GM12878 (cell line): ENCODE measurements at regions not wholly inside any gene's neighbourhood (a gene's known extent, or its start where the extent isn't known, plus 50 kb on each side); places are given as distances from the start of the nearest gene placed in this dataset.

Source experiments
- ATAC-seq: fragments of 200-7000 bp; cut with Tn5 transposase; 3 replicates; pipeline ENCODE4 v1.9.1; 2020; ENCODE audit warnings: mild to moderate bottlenecking, moderate library complexity
- BruUV-seq: library from RNA; stranded (reverse); fragments of 400-500 nt; replicated peaks from 2 replicates; lab custom pipeline; 2021; lab: Mats Ljungman, UMichigan
- CTCF ChIA-PET: fragments of 300-600 bp; sonication (Branson Sonifier 250); formaldehyde crosslinking; extraction: SDS; loops from one replicate; lab custom pipeline; 2021; ENCODE audit warnings: inconsistent platforms; lab: Yijun Ruan, JAX
- POLR2A ChIA-PET: fragments of 350-600 bp; formaldehyde crosslinking; extraction: SDS; loops from one replicate; lab custom pipeline; 2021; ENCODE audit warnings: inconsistent platforms; lab: Charles Lee
- RAD21 ChIA-PET: fragments of 300-600 bp; sonication (Branson Sonifier 250); formaldehyde crosslinking; loops from one replicate; lab custom pipeline; 2023; ENCODE audit warnings: antibody characterized with exemption; ENCODE audit not compliant: unreplicated experiment; lab: Charles Lee
- SMC1A ChIA-PET: fragments of 300-600 bp; sonication (Branson Sonifier 250); formaldehyde crosslinking; loops from one replicate; lab custom pipeline; 2023; ENCODE audit not compliant: unreplicated experiment, uncharacterized antibody; lab: Charles Lee
- DNase-seq: peaks from one replicate; pipeline ENCODE4 v3.0.0-alpha.2; 2011; ENCODE audit warnings: low read depth, low spot score
- FAIRE-seq: peaks from 3 replicates; lab custom pipeline; 2011; peaks lifted over from hg19 to GRCh38; lab: Jason Lieb, UNC
- H2AFZ ChIP-seq: 2 replicates; pipeline ENCODE4 v1.6.0; 2011; ENCODE audit warnings: low read depth, low read length, control low read depth; ENCODE audit not compliant: control insufficient read depth
- H3K27ac ChIP-seq: 2 replicates; pipeline ENCODE4 v1.5.1; 2011; ENCODE audit warnings: control low read depth; ENCODE audit not compliant: control insufficient read depth, insufficient read depth
- H3K27me3 ChIP-seq, 2 experiments: replicated peaks in 1 of 2; 2 replicates each; pipeline versions ENCODE4 v1.6.0 to v1.6.1; 2011; ENCODE audit warnings: low read length in 1 of 2; ENCODE audit not compliant: control insufficient read depth in 2 of 2, insufficient read depth in 2 of 2
- H3K36me3 ChIP-seq, 2 experiments: 2 replicates each; pipeline ENCODE4 v1.5.1; 2011; ENCODE audit warnings: low read length in 1 of 2; ENCODE audit not compliant: control insufficient read depth in 2 of 2, insufficient read depth in 2 of 2
- H3K4me1 ChIP-seq: 2 replicates; pipeline ENCODE4 v1.6.1; 2011; ENCODE audit warnings: mild to moderate bottlenecking, low read length, moderate library complexity, mixed read lengths; ENCODE audit not compliant: control insufficient read depth, insufficient read depth
- H3K4me2 ChIP-seq: 2 replicates; pipeline ENCODE4 v1.6.0; 2011; ENCODE audit warnings: control low read depth; ENCODE audit not compliant: control insufficient read depth, insufficient read depth
- H3K4me3 ChIP-seq: fragments of 200-600 bp; sonication (generic); 2 replicates; pipeline ENCODE4 v1.5.1; 2016
- H3K79me2 ChIP-seq: 2 replicates; pipeline ENCODE4 v1.6.0; 2011; ENCODE audit warnings: low read length; ENCODE audit not compliant: control insufficient read depth, insufficient read depth
- H3K9ac ChIP-seq: 2 replicates; pipeline ENCODE4 v1.8.0; 2011; ENCODE audit warnings: low read length, control low read depth, mixed read lengths; ENCODE audit not compliant: control insufficient read depth, insufficient read depth
- H3K9me3 ChIP-seq: replicated peaks from 3 replicates; pipeline ENCODE4 v1.5.1; 2011; ENCODE audit warnings: mild to moderate bottlenecking, low read length; ENCODE audit not compliant: control insufficient read depth, insufficient read depth
- H4K20me1 ChIP-seq: 2 replicates; pipeline ENCODE4 v1.6.0; 2011; ENCODE audit not compliant: control insufficient read depth, insufficient read depth
- BMI1 ChIP-seq: fragments of 450-650 bp; IDR thresholded peaks from 2 replicates; pipeline ENCODE4 v1.6.1; 2016; ENCODE audit warnings: mild to moderate bottlenecking, moderate library complexity, borderline replicate concordance
- CBFB ChIP-seq: IDR thresholded peaks from 2 replicates; pipeline ENCODE4 v1.6.1; 2016; ENCODE audit warnings: antibody characterized with exemption, low read depth
- CHD4 ChIP-seq: fragments of 200-600 bp; sonication (generic); IDR thresholded peaks from 2 replicates; pipeline ENCODE4 v1.6.1; 2016; ENCODE audit warnings: mild to moderate bottlenecking
- KLF5 ChIP-seq: fragments of 450-650 bp; IDR thresholded peaks from 2 replicates; pipeline ENCODE4 v1.6.1; 2014; ENCODE audit warnings: mild to moderate bottlenecking; ENCODE audit not compliant: partially characterized antibody
- NFYA ChIP-seq: IDR thresholded peaks from 2 replicates; pipeline ENCODE4 v1.6.1; 2011; ENCODE audit warnings: low read depth, mild to moderate bottlenecking, low read length, improper control_type of control experiment, borderline replicate concordance
- PAX5 ChIP-seq: IDR thresholded peaks from 2 replicates; pipeline ENCODE4 v1.6.1; 2011; ENCODE audit warnings: low read depth, low read length, borderline replicate concordance
- SMARCA5 ChIP-seq: fragments of 450-650 bp; IDR thresholded peaks from 2 replicates; pipeline ENCODE4 v1.6.1; 2017; ENCODE audit warnings: mild to moderate bottlenecking
- ZZZ3 ChIP-seq: IDR thresholded peaks from 2 replicates; pipeline ENCODE4 v1.6.1; 2011; ENCODE audit warnings: low read depth; ENCODE audit not compliant: control insufficient read depth, insufficient read length
- WGBS: methylation state at CpG from one replicate; pipeline ENCODE4 v1.1.6; 2016; ENCODE audit warnings: low lambda C conversion rate; ENCODE audit not compliant: insufficient replicate concordance, insufficient coverage; ENCODE audit errors: missing lambda C conversion rate; 5-methylcytosine and 5-hydroxymethylcytosine counted together
- in situ Hi-C: fragments of 300-500 bp; cut with MboI; formaldehyde crosslinking; loops from 9 replicates; pipeline ENCODE4 v1.14.3; 2018; ENCODE audit warnings: mixed read lengths
- intact Hi-C: fragments of 100-400 bp; cut with micrococcal nuclease; formaldehyde crosslinking; loops from one replicate; pipeline ENCODE4 v1.14.2; 2022; ENCODE audit not compliant: unreplicated experiment
- TF ChIP-seq, protein P1 (sequence below): IDR thresholded peaks from 2 replicates; pipeline ENCODE4 v1.6.1; 2011; ENCODE audit warnings: low read depth, mild to moderate bottlenecking, low read length, moderate library complexity, borderline replicate concordance; ENCODE audit errors: extremely low read depth
- TF ChIP-seq, protein P2 (sequence below): fragments of 450-650 bp; IDR thresholded peaks from 2 replicates; pipeline ENCODE4 v1.6.1; 2018; ENCODE audit warnings: mild to moderate bottlenecking, low read depth, moderate library complexity; ENCODE audit not compliant: partially characterized antibody
- TF ChIP-seq, protein P3 (sequence below): IDR thresholded peaks from 2 replicates; pipeline ENCODE4 v1.6.1; 2012; ENCODE audit warnings: low read depth, low read length, improper control_type of control experiment
- TF ChIP-seq, protein P4 (sequence below): IDR thresholded peaks from 2 replicates; pipeline ENCODE4 v1.6.1; 2011; ENCODE audit warnings: borderline replicate concordance, low read depth, mild to moderate bottlenecking, moderate library complexity, mixed read lengths, low read length; ENCODE audit not compliant: insufficient read depth; ENCODE audit errors: extremely low read length

DNA sequence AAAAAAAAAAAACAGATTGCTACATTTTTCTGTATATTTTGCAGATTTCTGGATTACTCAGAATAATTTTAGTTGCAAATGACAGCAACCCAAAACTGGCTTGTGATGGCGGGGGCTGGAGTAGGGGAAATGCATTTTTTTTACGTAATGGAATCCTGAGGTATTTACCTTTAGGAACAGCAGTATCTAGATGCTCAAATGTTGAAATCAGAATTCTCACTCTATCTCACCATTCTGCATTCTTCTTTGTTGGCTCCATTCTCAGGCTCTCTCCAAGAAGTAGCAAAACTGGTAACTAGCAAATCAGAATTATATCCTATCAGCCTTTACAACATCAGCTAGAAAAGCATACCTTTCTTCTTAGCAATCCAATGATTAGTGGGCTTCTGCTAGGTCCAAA is 554.3 kb downstream of the PRELID2 start:
- whole genome bisulfite sequencing, result 18% methylated on average over 2 of the region's 2 CpGs
- in situ Hi-C loops, result no loop called here

More for the DNA sequence above, 554.3 kb downstream of the PRELID2 start:
- H3K4me2 ChIP-seq, result no peak overlapping the region
- H3K4me3 ChIP-seq, result no peak overlapping the region
- POLR2A ChIA-PET, result no interaction called here
- CTCF ChIA-PET, result no interaction called here
- TF ChIP-seq, protein P1, sequence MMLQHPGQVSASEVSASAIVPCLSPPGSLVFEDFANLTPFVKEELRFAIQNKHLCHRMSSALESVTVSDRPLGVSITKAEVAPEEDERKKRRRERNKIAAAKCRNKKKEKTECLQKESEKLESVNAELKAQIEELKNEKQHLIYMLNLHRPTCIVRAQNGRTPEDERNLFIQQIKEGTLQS, result no peak
- TF ChIP-seq PAX5 (no peak), SMARCA5 (no peak), BMI1 (no peak), KLF5 (no peak), NFYA (no peak), CHD4 (no peak), ZZZ3 (no peak), CBFB (no peak)
- TF ChIP-seq, protein P2, sequence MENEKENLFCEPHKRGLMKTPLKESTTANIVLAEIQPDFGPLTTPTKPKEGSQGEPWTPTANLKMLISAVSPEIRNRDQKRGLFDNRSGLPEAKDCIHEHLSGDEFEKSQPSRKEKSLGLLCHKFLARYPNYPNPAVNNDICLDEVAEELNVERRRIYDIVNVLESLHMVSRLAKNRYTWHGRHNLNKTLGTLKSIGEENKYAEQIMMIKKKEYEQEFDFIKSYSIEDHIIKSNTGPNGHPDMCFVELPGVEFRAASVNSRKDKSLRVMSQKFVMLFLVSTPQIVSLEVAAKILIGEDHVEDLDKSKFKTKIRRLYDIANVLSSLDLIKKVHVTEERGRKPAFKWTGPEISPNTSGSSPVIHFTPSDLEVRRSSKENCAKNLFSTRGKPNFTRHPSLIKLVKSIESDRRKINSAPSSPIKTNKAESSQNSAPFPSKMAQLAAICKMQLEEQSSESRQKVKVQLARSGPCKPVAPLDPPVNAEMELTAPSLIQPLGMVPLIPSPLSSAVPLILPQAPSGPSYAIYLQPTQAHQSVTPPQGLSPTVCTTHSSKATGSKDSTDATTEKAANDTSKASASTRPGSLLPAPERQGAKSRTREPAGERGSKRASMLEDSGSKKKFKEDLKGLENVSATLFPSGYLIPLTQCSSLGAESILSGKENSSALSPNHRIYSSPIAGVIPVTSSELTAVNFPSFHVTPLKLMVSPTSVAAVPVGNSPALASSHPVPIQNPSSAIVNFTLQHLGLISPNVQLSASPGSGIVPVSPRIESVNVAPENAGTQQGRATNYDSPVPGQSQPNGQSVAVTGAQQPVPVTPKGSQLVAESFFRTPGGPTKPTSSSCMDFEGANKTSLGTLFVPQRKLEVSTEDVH, result no peak
- TF ChIP-seq, protein P3, sequence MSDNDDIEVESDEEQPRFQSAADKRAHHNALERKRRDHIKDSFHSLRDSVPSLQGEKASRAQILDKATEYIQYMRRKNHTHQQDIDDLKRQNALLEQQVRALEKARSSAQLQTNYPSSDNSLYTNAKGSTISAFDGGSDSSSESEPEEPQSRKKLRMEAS, result no peak
- TF ChIP-seq, protein P4, sequence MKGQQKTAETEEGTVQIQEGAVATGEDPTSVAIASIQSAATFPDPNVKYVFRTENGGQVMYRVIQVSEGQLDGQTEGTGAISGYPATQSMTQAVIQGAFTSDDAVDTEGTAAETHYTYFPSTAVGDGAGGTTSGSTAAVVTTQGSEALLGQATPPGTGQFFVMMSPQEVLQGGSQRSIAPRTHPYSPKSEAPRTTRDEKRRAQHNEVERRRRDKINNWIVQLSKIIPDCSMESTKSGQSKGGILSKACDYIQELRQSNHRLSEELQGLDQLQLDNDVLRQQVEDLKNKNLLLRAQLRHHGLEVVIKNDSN, result no peak
- no TSS peak for BruUV-seq
- intact Hi-C loops, result no loop called here
- no peaks in the 10 kb centered on the region for H3K79me2 ChIP-seq
- H3K27ac ChIP-seq, result no peak overlapping the region
- no peak for DNase-seq
- H3K27me3 ChIP-seq, result no peaks in the 10 kb centered on the region
- RAD21 ChIA-PET, result no interaction called here
- FAIRE-seq, result no peak
- no peak overlapping the region for H3K9ac ChIP-seq
- H3K9me3 ChIP-seq, result no peaks in the 10 kb centered on the region
- H4K20me1 ChIP-seq, result no peaks in the 10 kb centered on the region
- no peak overlapping the region for H2AFZ ChIP-seq
- no peak for ATAC-seq
- no peaks in the 10 kb centered on the region for H3K36me3 ChIP-seq
- SMC1A ChIA-PET, result interaction anchor here (0.7 kb wide), 1 partner anchor 181 kb away, joined by 3 read pairs; no protein-coding TSS in a partner anchor
- H3K4me1 ChIP-seq, result no peaks in the 10 kb centered on the region
